OCI-LY1 (cell line): ENCODE measurements at regions not wholly inside any gene's neighbourhood (a gene's known extent, or its start where the extent isn't known, plus 50 kb on each side); places are given as distances from the start of the nearest gene placed in this dataset.
"Not testable (repeated sequence)": the region's sequence is repeated elsewhere in the genome, so short reads cannot be mapped to it uniquely, and the experiment has no call there.

ENCODE experiments used
- EZH2 ChIP-seq: fragments of 200-600 bp; sonication (generic), shearing (Covaris generic); IDR thresholded peaks from 2 replicates; pipeline ENCODE4 v1.8.0; 2017; ENCODE audit warnings: borderline replicate concordance, mixed run types, mild to moderate bottlenecking, antibody characterized with exemption, low read length, moderate library complexity, mixed read lengths
- TF ChIP-seq, protein P1 (sequence below): fragments of 200-600 bp; sonication (generic), shearing (Covaris generic); IDR thresholded peaks from 2 replicates; pipeline ENCODE4 v1.5.1; 2017; ENCODE audit warnings: mild to moderate bottlenecking, antibody characterized with exemption, low read length, moderate library complexity, mixed read lengths

DNA sequence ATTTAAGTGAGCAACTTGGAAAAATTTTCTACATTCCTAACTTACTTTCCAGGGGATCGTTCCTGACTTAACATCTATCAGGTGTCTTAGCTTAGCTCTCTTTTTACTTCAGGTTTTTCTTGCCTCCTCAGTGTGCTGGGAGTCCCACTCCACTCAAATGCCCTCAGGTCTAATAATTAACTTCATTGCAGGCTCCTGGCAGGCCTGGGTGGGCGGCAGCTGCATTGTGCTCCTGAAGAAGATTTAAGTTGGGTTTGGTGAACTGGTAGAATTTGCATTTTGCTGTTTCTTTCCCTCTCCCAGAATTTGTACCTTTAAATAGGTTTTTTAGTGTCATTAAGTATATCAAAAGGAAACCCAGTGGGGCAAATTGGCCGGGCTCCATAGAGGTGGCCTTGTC, 90.5 kb upstream of the SAMD11 start:
- TF ChIP-seq, protein P1, sequence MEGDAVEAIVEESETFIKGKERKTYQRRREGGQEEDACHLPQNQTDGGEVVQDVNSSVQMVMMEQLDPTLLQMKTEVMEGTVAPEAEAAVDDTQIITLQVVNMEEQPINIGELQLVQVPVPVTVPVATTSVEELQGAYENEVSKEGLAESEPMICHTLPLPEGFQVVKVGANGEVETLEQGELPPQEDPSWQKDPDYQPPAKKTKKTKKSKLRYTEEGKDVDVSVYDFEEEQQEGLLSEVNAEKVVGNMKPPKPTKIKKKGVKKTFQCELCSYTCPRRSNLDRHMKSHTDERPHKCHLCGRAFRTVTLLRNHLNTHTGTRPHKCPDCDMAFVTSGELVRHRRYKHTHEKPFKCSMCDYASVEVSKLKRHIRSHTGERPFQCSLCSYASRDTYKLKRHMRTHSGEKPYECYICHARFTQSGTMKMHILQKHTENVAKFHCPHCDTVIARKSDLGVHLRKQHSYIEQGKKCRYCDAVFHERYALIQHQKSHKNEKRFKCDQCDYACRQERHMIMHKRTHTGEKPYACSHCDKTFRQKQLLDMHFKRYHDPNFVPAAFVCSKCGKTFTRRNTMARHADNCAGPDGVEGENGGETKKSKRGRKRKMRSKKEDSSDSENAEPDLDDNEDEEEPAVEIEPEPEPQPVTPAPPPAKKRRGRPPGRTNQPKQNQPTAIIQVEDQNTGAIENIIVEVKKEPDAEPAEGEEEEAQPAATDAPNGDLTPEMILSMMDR, result not testable (repeated sequence)
- TF ChIP-seq EZH2, result not testable (repeated sequence)
